Effector memory CD4-positive, alpha-beta T cell (primary cell): ENCODE measurements at regions not wholly inside any gene's neighbourhood (a gene's known extent, or its start where the extent isn't known, plus 50 kb on each side); places are given as distances from the start of the nearest gene placed in this dataset.

Source experiments
- DNase-seq, 3 donors: peaks; one replicate each; pipeline ENCODE4 v3.0.0-alpha.2; 2020
- H3K27ac ChIP-seq: 2 replicates; pipeline ENCODE4 v1.7.0; 2013; ENCODE audit warnings: mild to moderate bottlenecking, low read length, moderate library complexity; ENCODE audit not compliant: insufficient read depth, poor library complexity, severe bottlenecking
- H3K27me3 ChIP-seq: replicated peaks from 2 replicates; pipeline ENCODE4 v1.7.0; 2013; ENCODE audit warnings: mild to moderate bottlenecking, low read length; ENCODE audit not compliant: insufficient read depth, control insufficient read depth, poor library complexity, severe bottlenecking
- H3K36me3 ChIP-seq: 2 replicates; pipeline ENCODE4 v1.7.0; 2013; ENCODE audit warnings: mild to moderate bottlenecking, low read length, moderate library complexity; ENCODE audit not compliant: control insufficient read depth, insufficient read depth
- H3K4me1 ChIP-seq: 2 replicates; pipeline ENCODE4 v1.7.0; 2013; ENCODE audit warnings: low read length, mild to moderate bottlenecking; ENCODE audit not compliant: control insufficient read depth, insufficient read depth, poor library complexity, severe bottlenecking
- H3K4me3 ChIP-seq: 2 replicates; pipeline ENCODE4 v1.7.0; 2013; ENCODE audit warnings: low read length, low read depth, mild to moderate bottlenecking; ENCODE audit not compliant: insufficient read depth, poor library complexity, severe bottlenecking
- H3K9me3 ChIP-seq: 2 replicates; pipeline ENCODE4 v1.7.0; 2013; ENCODE audit warnings: mild to moderate bottlenecking, low read length, moderate library complexity; ENCODE audit not compliant: control insufficient read depth

- no peaks in the 10 kb centered on the region for H3K27me3 ChIP-seq
- H3K4me3 ChIP-seq: no peak overlapping the region
- DNase-seq: no peak
- H3K4me1 ChIP-seq: no peaks in the 10 kb centered on the region
- no peaks in the 10 kb centered on the region for H3K36me3 ChIP-seq
- H3K27ac ChIP-seq: no peak overlapping the region
- no peaks in the 10 kb centered on the region for H3K9me3 ChIP-seq
Observed at GRCh38 chr5:82784521-82784920, 292.7 kb downstream of the TMEM167A start.

GRCh38 chr5:82777106-82777505 lies 300.1 kb downstream of the TMEM167A start:
- H3K9me3 ChIP-seq: no peaks in the 10 kb centered on the region

GRCh38 chr5:82772281-82772680 lies 304.9 kb downstream of the TMEM167A start:
- no peaks in the 10 kb centered on the region for H3K36me3 ChIP-seq
- H3K9me3 ChIP-seq: no peaks in the 10 kb centered on the region
- no peaks in the 10 kb centered on the region for H3K27me3 ChIP-seq
- H3K27ac ChIP-seq: no peak overlapping the region
- no peaks in the 10 kb centered on the region for H3K4me1 ChIP-seq
- DNase-seq: no peak
- no peak overlapping the region for H3K4me3 ChIP-seq

More at GRCh38 chr5:82777106-82777505, 300.1 kb downstream of the TMEM167A start:
- no peaks in the 10 kb centered on the region for H3K36me3 ChIP-seq
- no peak overlapping the region for H3K4me3 ChIP-seq
- no peak overlapping the region for H3K27ac ChIP-seq
- no peak for DNase-seq
- H3K27me3 ChIP-seq: no peaks in the 10 kb centered on the region
- H3K4me1 ChIP-seq: no peaks in the 10 kb centered on the region

- no peaks in the 10 kb centered on the region for H3K4me1 ChIP-seq
- H3K27ac ChIP-seq: no peak overlapping the region
- no peaks in the 10 kb centered on the region for H3K9me3 ChIP-seq
- no peaks in the 10 kb centered on the region for H3K36me3 ChIP-seq
- H3K4me3 ChIP-seq: no peak overlapping the region
- no peaks in the 10 kb centered on the region for H3K27me3 ChIP-seq
- no peak for DNase-seq
Observed at GRCh38 chr5:82766206-82766605, 311.0 kb downstream of the TMEM167A start.

- H3K9me3 ChIP-seq: no peaks in the 10 kb centered on the region
- no peak for DNase-seq
- H3K36me3 ChIP-seq: no peaks in the 10 kb centered on the region
- H3K27ac ChIP-seq: no peak overlapping the region
- no peaks in the 10 kb centered on the region for H3K4me1 ChIP-seq
- no peaks in the 10 kb centered on the region for H3K27me3 ChIP-seq
- no peak overlapping the region for H3K4me3 ChIP-seq
Observed at GRCh38 chr5:82765765-82766164, 311.4 kb downstream of the TMEM167A start.

GRCh38 chr5:82760856-82761255 lies 316.3 kb downstream of the TMEM167A start:
- H3K27ac ChIP-seq: no peak overlapping the region
- no peak for DNase-seq
- H3K9me3 ChIP-seq: no peaks in the 10 kb centered on the region
- H3K4me1 ChIP-seq: no peaks in the 10 kb centered on the region
- H3K27me3 ChIP-seq: no peaks in the 10 kb centered on the region
- no peak overlapping the region for H3K4me3 ChIP-seq
- no peaks in the 10 kb centered on the region for H3K36me3 ChIP-seq

- Histone ChIP-seq H3K4me1 (no peaks in the 10 kb centered on the region), H3K9me3 (no peaks in the 10 kb centered on the region), H3K27ac (no peak overlapping the region), H3K36me3 (no peaks in the 10 kb centered on the region), H3K4me3 (no peak overlapping the region), H3K27me3 (no peaks in the 10 kb centered on the region)
- no peak for DNase-seq
Observed at GRCh38 chr5:82758881-82759280, 318.3 kb downstream of the TMEM167A start.

GRCh38 chr5:82754759-82755158 lies 322.4 kb downstream of the TMEM167A start:
- H3K36me3 ChIP-seq: no peaks in the 10 kb centered on the region
- no peak overlapping the region for H3K4me3 ChIP-seq
- H3K9me3 ChIP-seq: no peaks in the 10 kb centered on the region
- no peak for DNase-seq
- no peaks in the 10 kb centered on the region for H3K4me1 ChIP-seq
- no peaks in the 10 kb centered on the region for H3K27me3 ChIP-seq
- no peak overlapping the region for H3K27ac ChIP-seq

GRCh38 chr5:82754036-82754746 lies 323.0 kb downstream of the TMEM167A start:
- Histone ChIP-seq H3K27me3 (no peaks in the 10 kb centered on the region), H3K4me3 (no peak overlapping the region), H3K27ac (no peak overlapping the region), H3K36me3 (no peaks in the 10 kb centered on the region), H3K9me3 (no peaks in the 10 kb centered on the region), H3K4me1 (no peaks in the 10 kb centered on the region)
- no peak for DNase-seq

- no peak overlapping the region for H3K4me3 ChIP-seq
- peaks cover 5% of the 10 kb centered on the region for H3K4me1 ChIP-seq
- no peaks in the 10 kb centered on the region for H3K36me3 ChIP-seq
- no peak for DNase-seq
- no peak overlapping the region for H3K27ac ChIP-seq
- no peaks in the 10 kb centered on the region for H3K27me3 ChIP-seq
- no peaks in the 10 kb centered on the region for H3K9me3 ChIP-seq
Observed at GRCh38 chr5:82753374-82753773, 323.8 kb downstream of the TMEM167A start.
